ENCODE measurements at regions not wholly inside any gene's neighbourhood (a gene's known extent, or its start where the extent isn't known, plus 50 kb on each side); places are given as distances from the start of the nearest gene placed in this dataset.

DNA sequence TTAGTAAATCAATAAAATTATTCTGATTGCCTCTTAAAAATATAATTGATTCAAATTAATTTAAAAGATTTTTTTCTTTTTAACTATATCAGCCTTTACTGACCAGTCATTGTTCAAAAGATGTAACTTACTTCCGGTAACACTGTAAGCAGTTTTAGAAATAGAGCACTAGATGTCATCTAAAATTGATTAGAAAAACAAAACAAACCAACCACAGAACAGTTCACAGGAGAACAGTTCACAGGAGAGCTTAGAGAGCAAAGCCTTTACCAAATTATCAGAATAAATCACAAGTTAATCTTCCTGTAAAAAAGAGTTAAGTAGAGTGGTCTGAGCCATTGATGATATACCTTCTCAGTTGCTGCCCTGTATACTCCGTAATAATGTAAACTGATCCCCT, 133.3 kb upstream of the DGKB start:
- TF ChIP-seq, protein P1, sequence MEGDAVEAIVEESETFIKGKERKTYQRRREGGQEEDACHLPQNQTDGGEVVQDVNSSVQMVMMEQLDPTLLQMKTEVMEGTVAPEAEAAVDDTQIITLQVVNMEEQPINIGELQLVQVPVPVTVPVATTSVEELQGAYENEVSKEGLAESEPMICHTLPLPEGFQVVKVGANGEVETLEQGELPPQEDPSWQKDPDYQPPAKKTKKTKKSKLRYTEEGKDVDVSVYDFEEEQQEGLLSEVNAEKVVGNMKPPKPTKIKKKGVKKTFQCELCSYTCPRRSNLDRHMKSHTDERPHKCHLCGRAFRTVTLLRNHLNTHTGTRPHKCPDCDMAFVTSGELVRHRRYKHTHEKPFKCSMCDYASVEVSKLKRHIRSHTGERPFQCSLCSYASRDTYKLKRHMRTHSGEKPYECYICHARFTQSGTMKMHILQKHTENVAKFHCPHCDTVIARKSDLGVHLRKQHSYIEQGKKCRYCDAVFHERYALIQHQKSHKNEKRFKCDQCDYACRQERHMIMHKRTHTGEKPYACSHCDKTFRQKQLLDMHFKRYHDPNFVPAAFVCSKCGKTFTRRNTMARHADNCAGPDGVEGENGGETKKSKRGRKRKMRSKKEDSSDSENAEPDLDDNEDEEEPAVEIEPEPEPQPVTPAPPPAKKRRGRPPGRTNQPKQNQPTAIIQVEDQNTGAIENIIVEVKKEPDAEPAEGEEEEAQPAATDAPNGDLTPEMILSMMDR (IDR thresholded peaks at IDR 0.05 in 4 of 5, conservative IDR thresholded peaks at IDR 0.05 in 1 of 5) = no peak
- no peak for TF ChIP-seq POLR2A (IDR thresholded peaks at IDR 0.05)
